HG03103 (cell line): ENCODE measurements at regions not wholly inside any gene's neighbourhood (a gene's known extent, or its start where the extent isn't known, plus 50 kb on each side); places are given as distances from the start of the nearest gene placed in this dataset.

Experiments
- ATAC-seq: cut with Tn5 transposase; IDR thresholded peaks from one replicate; pipeline ENCODE4 v1.9.1; 2021; ENCODE audit warnings: low read depth; ENCODE audit not compliant: unreplicated experiment

DNA sequence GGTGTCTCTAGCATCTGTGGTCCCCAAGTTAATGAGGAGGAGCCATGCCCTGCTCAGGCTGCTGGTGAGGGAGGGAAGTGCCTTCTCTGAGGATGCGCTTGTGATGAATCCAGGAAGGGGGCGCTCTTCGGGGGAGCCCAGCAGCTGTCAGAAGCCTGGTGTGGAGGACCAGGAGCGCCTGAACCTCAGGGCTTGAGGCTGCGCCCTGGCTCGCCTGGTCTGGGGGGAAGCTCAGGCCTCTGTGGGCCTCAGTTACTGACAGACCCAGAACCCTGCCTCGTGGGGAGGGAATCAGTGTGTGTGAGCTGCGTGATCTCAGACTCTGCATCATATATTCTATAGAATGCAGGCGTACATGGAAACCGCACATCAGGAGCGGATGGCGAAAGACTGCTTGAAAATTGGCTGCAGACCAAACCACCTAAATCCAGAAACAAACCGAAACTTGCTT is 126.1 kb downstream of the SEC14L1 start:
- no peak for ATAC-seq

DNA sequence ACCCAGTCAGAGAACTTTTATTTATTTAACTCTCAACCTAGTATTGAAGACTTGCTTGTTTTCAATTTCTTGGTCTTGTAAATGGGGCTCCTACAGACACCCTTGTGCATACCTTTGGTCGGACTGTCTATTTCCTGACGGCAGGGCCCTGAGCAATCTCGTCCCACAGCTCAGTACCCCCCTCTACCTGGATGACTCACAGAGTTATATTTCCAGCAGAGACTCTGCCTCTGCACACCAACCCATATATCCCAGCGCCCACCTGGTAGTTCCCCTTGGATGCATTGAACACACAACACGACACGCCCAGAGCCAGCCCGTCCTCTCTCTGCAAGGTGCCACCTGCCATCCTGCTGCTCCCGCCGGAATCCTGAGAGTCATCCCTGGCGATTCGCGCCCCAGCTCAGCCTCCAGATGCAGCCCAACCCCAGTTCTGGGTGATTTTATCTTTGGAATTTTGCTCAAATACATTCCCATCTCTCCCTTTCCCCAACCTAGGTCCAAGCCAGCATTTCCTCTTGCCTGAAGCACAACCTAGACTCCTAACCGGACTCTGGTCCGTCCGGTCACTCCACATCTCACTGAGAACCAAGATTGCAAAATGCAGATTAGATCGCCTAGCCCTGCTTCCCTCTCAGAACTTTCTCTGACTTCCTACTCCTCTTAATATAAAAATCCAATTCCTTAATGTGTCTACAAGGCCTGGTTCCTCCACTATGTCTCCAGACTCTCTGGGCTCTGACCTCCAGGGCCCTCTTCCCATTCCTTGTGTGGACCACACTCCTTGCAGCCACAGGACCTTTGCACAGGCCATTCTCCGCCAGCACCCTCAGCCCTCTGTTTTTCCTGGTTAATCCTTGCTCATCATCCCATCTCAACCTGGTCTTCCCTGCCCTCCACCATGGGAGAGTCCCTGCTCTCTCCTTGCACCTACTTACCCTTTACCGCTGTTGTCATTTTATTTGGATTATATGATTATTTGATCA is 129.2 kb downstream of the SEC14L1 start:
- ATAC-seq, result no peak

DNA sequence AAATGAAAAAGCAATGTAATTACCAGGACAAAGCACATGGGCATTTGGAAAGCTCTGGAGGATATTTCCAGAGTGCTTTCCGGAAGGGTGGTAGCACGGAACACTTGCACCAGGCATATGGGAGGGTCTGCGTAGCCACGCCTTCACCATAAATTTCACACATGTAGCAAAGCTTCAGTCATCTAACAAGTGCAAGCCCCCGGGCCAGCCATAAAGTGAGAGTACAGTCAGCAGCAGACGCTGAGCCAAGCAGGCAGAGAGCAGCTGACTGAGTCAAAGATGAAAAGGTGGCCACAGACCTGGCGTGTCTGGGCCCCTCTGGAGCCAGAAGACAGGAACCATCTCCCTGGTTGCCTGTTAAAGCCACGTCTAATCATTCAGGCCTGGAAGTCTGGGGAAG is 130.6 kb downstream of the SEC14L1 start:
- ATAC-seq, result no peak

DNA sequence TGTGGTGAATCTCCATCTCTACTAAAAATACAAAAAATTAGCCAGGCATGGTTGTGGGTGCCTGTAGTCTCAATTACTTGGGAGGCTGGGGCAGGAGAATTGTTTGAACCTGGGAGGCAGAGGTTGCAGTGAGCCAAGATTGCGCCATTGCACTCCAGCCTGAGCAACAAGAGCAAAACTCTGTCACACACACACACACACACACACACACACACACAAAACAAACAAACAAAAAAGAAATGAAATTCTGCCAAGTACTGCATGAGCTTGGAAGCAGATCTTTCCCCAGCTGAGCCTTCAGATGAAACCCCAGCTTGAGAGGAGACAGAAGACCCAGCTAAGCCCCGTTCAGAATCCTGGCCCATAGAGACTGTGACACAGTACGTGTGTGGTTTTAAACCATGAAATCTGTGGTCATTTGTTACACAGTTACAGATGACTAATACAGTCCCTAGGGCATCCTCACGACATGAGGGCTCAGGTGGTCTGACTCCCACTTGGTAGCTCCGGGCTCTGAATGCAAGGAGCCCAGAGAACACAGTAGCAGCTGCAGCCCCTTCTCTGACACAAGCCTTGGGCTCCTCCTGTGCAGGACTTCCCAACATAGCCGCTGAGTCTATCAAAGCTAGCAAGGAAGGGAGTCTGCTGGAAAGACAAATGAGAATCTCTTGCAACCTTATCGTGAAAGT is 132.8 kb downstream of the SEC14L1 start:
- ATAC-seq, result no peak

DNA sequence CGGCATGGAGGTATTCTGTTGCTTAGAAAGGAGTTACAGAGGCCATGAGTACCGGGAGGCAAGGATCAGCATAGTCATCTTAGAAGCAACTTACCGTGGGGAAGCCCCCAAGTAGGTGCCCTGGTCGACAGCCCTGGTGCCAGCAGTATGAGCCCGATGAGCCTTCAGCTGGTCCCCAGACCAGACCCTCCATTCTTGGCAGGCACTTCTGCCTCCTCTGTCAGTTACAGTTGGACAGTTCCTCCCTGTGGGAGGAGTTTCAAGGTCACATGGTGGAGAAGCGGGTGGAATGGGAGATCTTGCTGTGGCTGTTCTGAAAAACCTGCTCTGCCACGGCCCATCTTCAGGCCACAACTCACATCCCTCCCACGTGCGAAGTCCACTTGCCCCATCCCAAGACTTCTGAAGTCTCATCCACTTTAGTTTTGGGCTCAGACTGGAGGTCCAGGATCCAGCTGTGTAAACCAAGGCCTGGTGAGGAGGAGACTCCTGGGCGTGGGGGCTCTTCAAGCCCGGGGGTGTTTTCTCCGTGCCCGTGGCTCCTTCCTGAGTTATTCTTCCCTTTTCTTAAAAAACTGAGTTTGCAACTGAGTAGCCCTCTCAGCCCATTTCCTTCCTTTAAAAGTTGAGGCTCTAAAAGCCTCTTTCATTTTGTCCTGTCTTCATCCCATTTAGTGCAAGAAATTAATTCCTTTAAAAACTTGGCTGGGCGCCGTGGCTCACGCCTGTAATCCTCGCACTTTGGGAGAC is 133.5 kb downstream of the SEC14L1 start:
- ATAC-seq, result no peak

DNA sequence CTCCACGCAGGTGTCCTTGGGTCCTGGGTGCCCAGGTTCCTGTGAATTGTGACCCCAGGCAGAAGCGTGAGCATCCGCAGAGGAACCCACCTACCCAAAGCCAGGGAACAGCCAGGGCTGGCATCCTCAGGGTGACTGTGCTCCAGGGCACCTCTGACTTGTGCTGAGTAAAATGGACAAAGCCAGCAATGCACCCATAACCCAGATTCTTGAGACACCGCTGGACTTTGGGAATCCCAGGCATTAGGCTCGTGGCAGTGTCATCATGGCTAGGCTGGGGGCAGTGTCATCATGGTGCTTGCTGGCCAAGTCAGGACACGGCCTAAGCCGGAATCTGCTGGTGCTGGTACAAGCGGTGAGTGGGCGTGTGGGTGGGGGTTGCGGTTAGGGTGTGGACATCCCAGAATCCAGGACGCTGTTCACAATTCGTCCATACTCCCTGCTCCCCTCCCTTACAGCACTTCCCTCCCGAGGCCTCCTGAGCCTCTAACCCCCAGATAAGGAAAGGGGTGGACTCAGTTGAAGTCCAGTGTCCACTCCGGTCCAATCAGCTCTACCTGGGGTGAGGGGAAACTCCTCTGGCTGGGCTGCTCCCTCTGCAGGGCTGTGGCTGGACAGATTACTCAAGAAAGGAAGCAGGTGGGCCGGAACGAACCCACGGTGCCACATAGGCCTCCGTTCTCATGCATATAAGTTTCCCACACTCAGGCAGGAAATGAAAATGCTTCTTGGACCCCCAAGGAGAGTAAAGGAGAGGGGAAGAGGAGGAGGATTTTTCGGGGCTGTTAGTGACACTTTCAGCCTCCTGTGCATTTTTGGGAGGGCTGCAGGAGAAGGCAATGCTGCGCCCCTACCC is 138.9 kb downstream of the SEC14L1 start:
- ATAC-seq, result no peak

DNA sequence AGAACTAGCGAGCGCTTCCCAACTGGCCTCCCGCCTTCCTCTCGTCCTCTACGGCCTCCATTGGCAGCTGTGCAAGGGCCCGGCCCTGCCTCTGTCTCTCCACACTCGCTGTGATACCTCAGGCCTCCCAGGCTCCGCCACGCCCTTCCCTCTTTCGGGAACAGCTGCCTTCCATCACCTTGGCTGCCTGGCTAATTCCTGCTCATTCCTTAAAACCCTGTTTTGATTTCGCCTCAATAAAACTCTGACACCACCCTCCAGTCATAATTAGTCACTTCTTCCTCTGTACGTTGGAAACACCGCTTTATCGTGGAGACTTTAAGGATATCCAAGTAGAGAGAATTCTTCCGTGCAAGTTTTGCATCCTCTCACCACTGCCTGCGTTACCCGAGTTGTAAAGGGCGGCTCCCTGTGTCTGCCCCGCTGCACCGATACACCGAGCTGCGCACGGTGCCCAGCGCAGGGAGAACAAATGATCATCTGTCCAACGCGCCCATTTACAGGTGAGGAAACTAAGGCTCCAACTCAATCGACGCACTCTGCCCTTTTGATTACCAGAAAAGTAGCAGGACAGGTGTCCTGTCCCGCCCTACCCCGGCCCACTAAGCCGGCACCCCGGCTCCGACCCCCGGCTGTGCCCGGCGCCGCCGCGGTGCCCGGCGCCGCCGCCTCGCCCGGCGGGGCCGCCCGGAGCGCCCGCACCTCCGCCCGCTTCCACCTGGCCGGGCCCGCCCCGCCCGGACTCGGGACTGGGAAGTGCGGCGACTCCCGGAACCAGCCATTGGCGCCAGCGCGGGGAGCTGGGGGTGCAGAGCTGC is 139.7 kb downstream of the SEC14L1 start:
- ATAC-seq, result no peak

DNA sequence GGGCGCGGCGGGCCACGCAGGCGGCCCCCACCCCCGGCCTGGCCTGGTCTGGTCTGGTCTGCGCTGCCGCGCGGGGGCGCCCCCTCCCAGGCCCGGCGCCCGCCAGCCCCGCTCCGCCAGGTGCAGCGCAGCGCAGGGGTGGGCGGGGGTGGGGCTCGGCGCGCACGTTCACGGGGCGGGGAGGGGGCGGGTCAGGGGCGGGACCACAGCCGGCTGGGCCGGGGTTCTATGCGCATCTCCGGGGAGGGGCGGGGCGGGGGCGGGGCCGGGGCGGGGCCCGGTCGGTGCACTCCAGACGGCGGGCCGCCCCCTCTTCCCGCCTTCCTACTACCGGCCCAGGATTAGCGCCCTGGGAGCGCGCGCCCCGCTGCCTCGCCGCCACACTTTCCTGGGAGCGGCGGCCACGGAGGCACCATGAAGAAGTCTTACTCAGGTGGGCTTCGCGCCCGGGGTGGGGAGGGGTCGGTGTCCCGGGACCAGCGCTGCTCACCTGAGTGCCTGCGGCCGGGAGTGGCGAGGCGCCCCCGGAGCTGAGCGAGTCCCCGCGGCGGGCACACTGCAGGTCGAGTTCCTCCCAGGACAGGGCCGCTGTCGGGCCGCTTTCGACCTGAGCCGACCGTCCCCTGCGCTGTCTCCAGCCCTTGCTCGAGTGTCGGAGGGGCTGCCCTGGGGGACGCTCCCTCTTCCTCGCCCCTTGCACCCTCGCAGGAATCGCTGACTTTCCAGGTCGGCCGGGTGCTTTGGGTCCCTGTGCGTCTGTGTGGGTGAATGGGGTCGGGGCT is 140.5 kb downstream of the SEC14L1 start:
- ATAC-seq, result peak; percentile 55

DNA sequence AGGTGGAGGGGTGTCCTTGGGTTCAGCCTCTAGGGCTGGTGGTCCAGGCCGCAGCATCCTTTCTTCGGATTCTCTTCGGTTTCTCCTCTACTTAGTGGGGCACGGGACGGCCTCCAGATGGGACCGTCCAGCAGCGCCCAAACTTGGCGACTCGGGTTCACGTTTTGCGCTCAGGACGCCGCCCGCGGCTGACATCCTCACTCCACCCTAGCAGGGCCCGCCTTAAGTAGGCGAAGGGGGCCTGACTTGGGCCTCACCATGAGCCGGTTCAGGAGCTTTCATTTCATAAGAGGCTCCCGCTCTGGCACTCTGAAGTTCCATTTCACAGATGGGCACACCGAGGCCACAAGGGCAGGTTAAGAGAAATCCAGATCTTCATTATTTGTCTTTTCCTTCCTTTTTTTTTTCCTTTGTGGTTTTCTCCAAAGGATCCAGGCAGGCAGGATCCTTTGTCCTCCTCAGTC is 141.2 kb downstream of the SEC14L1 start:
- no peak for ATAC-seq

DNA sequence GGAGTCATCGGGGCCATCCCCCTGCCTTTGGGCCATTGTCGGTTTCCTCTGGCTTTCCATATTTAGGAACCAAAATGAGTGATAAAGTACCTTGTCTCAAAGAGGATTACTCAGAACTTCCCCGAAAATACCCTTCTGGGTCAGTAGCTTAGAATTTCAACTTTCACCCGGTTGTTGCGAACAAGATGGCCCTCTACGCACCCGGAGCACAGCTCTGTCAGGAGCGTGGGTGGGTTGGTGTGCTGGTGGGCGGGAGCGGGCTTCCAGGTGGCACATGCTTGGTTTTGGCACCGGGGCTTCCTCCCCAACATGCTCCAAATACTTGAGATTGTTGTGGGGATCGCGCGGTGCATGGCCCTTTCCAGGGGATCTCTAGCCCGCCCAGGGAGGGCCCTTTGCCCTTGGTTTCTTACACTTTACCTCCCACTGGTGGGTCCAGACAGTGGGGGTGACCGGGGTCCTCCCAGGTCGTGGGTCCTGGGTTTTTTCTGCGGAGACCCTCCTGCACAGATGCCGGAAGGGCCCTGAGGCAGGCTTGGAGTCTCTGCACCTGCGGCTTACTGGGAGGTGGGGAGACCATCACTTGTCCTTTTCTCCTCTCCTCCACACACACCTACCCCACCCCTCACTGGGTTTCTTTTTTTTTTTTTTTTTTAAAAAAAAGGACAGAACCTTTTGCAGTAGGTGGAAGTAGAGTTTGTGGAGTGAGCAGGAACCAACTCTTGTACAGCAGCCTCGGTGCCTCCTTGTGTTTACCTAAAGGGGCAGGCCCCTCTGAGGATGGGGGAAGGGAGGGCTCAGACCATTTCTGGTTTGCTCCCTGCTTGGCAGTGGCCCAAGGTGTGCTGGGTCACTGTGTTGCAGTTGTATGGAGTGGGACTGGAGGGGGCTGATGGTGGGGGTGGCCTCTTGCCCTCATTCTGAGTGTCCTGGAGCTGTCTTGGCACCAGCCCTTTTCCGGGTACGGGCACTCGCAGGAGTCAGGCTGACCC is 142.1 kb downstream of the SEC14L1 start:
- ATAC-seq, result no peak

DNA sequence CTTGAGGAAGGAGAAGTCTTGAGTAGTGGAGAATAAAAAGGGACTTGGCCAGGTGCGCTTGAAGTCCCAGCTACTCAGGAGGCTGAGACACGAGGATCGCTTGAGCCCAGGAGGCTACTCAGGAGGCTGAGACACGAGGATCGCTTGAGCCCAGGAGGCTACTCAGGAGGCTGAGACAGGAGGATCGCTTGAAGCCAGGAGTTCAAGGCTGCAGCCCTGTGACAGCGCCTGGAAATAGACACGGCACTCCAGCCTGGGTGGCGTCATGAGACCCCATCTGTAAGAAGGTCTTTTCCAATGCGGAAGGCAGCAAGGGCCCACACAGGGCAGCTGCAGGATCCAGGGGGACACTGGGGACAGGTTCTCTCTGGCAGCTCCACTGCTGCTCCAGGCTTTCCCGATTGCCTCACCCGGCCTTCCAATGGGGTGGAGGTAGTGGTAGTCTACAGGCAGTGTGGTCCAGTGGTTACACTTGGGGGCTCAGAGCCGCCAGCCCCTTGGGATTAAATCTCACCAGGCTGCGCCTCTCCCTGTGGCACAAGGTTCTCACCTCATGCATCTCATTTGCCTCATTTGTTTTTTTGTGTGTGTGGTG is 143.4 kb downstream of the SEC14L1 start:
- ATAC-seq, result no peak

DNA sequence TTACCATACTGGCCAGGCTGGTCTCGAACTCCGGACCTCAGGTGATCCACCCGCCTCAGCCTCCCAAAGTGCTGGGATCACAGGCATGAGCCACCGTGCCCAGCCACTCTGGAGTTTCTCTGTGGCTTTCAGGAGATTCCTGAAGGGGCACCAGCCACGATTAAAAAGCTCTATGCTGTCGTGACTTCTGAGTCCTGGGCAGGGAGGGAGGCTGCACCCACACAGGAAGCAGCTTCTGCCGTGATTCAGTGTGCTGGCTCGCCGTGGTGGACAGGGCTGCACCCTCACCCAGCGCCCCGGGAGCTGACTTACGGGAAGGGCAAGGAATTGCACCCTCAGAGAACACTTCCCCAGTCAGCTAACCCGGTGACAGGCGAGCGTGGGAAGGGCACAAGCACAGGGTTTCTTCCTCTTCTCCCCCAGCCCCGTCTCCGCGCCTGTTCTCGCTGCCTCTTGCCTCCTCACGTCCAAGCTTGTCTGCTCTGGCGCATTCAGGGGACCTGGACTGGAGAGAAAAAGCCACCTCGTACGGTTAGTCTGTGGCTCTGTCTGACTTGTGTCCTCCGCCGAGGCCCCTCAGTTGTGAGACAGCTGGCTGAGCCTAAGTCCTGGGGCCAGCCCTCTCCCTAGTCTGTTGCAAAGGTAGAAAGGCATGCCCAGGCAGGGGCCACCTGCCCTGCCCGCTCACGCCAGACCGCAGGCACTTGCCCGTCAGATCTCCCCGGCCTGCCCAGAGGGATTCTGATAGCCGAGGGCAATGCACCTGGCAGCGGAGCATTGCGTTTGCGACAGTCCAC is 145.0 kb downstream of the SEC14L1 start:
- ATAC-seq, result no peak

DNA sequence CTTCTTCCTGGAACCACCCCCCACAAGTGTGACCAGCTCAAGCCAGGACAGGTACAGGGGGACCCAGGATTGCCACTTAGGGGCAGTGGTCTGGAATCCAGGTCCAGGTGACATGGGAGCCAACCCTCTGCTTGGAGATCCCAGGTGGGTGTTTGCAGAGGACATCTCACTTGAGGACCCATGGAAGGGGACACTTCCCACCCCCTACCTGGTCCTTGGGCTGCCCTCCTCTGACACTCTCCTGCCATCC is 145.5 kb downstream of the SEC14L1 start:
- ATAC-seq, result no peak

DNA sequence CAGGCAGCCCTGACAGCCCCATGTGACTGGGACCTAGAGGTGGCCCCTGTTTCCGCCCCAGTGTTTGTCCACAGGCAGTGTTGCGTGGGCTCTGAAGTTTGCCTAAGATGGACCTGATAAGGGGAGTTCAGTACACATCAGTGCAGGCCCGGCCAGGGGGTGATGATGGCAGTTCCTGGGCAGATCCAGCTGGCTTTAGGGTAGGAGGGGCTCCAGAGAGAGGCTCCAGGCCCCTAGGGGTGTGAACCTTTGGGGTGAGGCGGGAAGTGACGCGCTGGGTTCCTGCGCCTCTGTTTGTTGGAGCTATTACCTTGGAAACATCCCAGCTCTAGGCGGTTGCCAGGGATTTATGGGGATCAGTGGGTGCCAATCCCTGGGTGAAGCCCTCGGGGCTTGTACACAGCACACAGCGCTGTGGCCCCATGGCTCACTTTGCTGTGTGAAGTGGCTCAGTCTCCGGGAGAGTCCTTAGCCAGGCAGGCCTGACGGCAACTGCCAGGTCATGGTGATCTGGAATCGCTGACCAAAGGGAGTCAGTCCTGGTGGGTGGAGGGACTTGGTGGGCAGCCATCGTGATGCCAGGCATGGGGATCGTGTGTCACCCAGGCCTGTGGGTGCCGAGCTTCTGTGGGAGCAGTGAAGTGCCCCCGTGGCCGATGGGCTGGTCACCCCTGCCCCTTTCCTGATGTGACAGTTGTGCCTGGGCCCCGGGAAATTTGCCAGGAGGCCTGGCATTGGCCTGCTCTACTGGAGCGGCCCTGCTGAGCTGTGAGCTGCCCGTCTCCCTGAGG is 146.1 kb downstream of the SEC14L1 start:
- ATAC-seq, result no peak

DNA sequence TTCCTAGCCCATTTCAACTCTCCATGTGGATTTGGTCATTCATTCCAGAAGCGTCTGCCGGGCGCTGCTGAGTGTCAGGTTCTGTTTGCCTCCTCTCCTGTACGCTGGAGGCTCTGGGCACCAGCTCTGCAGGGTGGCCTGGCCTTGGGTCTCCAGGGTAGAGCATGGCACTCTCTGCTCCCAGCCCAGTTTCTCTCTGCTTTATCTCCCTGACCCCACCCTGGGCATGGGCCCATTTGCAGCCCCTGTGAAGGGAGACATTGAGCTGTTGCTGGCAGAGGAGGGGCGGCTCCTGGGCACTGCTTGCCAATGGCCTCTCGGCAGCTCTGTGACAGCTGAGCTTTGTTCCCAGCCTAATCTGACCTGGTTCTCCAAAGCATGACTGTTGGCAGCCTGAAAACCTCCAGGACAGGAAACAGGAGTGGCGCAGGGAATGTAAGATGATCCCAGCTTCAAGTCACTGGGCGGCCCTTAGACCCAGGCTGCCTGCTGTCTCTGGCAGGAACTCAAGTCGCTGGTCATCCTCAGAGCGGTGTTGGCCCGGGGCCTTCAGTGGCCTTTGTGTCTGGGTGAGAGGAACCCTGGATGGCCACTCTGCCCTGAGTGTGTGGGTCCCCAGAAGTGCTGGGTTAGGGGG is 146.8 kb downstream of the SEC14L1 start:
- no peak for ATAC-seq
